IPS DF 6.9 (cell line): ENCODE measurements at regions not wholly inside any gene's neighbourhood (a gene's known extent, or its start where the extent isn't known, plus 50 kb on each side); places are given as distances from the start of the nearest gene placed in this dataset.
"Not testable (repeated sequence)": the region's sequence is repeated elsewhere in the genome, so short reads cannot be mapped to it uniquely, and the experiment has no call there.

ENCODE experiments used
- DNase-seq: peaks from one replicate; pipeline ENCODE4 v3.0.0-alpha.2; 2013; ENCODE audit warnings: low read depth, low spot score
- H3K27ac ChIP-seq: one replicate; pipeline ENCODE4 v1.5.1; 2013; ENCODE audit warnings: low read length, control low read depth
- H3K27me3 ChIP-seq: 2 replicates; pipeline ENCODE4 v1.6.1; 2013; ENCODE audit warnings: mild to moderate bottlenecking, low read length; ENCODE audit not compliant: control insufficient read depth, insufficient read depth
- H3K36me3 ChIP-seq: 2 replicates; pipeline ENCODE4 v1.6.1; 2013; ENCODE audit warnings: low read length; ENCODE audit not compliant: control insufficient read depth, insufficient read depth
- H3K4me1 ChIP-seq: 2 replicates; pipeline ENCODE4 v1.6.1; 2013; ENCODE audit warnings: low read length; ENCODE audit not compliant: control insufficient read depth, insufficient read depth
- H3K4me3 ChIP-seq: 2 replicates; pipeline ENCODE4 v1.5.1; 2013; ENCODE audit warnings: mild to moderate bottlenecking, low read length
- H3K9me3 ChIP-seq: 2 replicates; pipeline ENCODE4 v1.6.1; 2013; ENCODE audit warnings: low read length, inconsistent platforms; ENCODE audit not compliant: control insufficient read depth, insufficient read depth
- WGBS: extraction: QIAGEN DNeasy Blood & Tissue Kit; methylation state at CpG from one replicate; pipeline ENCODE4 v1.1.7; 2013; ENCODE audit warnings: mixed read lengths, missing lambda C conversion rate; ENCODE audit not compliant: insufficient read length, insufficient coverage; 5-methylcytosine and 5-hydroxymethylcytosine counted together

- no CpG with 5 or more reads among the region's 2 CpGs for WGBS
- Histone ChIP-seq H3K9me3 (no peaks in the 10 kb centered on the region), H3K27ac (no peak overlapping the region), H3K4me3 (no peak overlapping the region), H3K27me3 (no peaks in the 10 kb centered on the region), H3K4me1 (no peaks in the 10 kb centered on the region), H3K36me3 (no peaks in the 10 kb centered on the region)
- no peak for DNase-seq
Measured at GRCh38 chr6:23783901-23784300, 342.1 kb upstream of the NRSN1 start.

DNA sequence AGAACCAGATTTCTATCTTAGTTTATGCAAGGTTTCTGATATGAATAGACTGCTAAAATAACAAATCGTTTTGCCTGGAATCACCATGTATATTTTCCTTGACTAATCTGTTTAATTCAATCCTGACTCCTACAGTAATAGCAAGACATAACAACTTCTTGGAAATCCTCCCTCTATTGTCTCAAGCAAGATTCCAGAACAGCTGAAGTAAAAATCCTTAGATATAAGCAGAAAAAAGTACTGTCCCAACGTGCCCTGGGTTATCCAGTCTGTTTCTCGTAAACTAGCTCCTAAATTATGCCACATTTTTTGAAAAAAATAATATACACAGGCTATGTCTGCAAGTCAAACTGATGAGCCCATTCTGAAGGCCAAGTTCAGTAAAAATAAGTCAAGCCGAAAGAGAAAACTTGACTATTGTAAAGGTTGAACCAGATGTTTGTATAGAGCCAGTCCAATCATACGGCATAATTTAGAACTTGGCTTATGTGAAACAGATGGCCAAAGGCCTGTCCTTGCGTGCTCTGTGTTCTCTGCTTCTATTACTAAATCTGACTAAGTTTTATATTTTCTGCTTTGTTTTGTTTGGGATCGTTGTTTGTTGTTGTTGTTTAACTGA lies 341.6 kb upstream of the NRSN1 start:
- Histone ChIP-seq H3K4me1 (no peaks in the 10 kb centered on the region), H3K27ac (no peak overlapping the region), H3K36me3 (no peaks in the 10 kb centered on the region), H3K27me3 (no peaks in the 10 kb centered on the region), H3K4me3 (no peak overlapping the region), H3K9me3 (no peaks in the 10 kb centered on the region)
- WGBS: no CpG with 5 or more reads among the region's 7 CpGs
- no peak for DNase-seq

- no peaks in the 10 kb centered on the region for H3K27me3 ChIP-seq
- DNase-seq: no peak
- H3K9me3 ChIP-seq: no peaks in the 10 kb centered on the region
- no peak overlapping the region for H3K4me3 ChIP-seq
- no peaks in the 10 kb centered on the region for H3K4me1 ChIP-seq
- no peaks in the 10 kb centered on the region for H3K36me3 ChIP-seq
- no CpG with 5 or more reads among the region's 2 CpGs for WGBS
- no peak overlapping the region for H3K27ac ChIP-seq
Measured at GRCh38 chr6:23790756-23791155, 335.3 kb upstream of the NRSN1 start.

DNA sequence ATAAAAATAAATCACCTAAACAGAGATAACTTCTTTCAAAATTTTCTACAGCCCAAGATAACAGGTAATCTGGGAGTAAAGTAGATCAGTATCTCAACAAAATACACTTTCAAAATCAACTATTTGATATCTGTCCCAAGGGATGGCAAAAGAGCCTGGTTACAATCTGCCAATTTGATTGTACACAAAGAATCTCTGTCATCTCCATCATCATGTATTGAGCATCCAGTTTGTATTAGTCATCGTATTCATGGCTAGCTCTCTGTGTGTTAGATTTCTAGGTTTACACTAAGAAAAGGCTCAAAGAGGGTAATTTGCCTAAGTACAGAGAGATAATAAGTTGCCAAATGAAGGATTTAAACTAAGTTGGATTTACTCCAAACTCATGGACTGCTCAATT lies 329.0 kb upstream of the NRSN1 start:
- Histone ChIP-seq H3K27me3 (no peaks in the 10 kb centered on the region), H3K27ac (no peak overlapping the region), H3K4me1 (no peaks in the 10 kb centered on the region), H3K9me3 (no peaks in the 10 kb centered on the region), H3K36me3 (no peaks in the 10 kb centered on the region), H3K4me3 (no peak overlapping the region)
- no CpG with 5 or more reads among the region's 1 CpG for WGBS
- DNase-seq: no peak

DNA sequence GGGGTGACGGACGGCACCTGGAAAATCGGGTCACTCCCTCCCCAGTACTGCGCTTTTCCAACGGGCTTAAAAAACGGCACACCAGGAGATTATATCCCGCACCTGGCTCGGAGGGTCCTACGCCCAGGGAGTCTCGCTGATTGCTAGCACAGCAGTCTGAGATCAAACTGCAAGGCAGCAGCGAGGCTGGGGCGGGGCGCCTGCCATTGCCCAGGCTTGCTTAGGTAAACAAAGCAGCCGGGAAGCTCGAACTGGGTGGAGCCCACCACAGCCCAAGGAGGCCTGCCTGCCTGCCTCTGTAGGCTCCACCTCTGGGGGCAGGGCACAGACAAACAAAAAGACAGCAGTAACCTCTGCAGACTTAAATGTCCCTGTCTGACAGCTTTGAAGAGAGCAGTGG lies 321.7 kb upstream of the NRSN1 start:
- not testable (repeated sequence) for H3K36me3 ChIP-seq, H3K9me3 ChIP-seq, H3K4me1 ChIP-seq, H3K27me3 ChIP-seq, H3K27ac ChIP-seq, H3K4me3 ChIP-seq, DNase-seq
- no CpG with 5 or more reads among the region's 15 CpGs for WGBS

GRCh38 chr6:23821141-23821540 lies 304.9 kb upstream of the NRSN1 start:
- WGBS: no CpG with 5 or more reads among the region's 5 CpGs

DNA sequence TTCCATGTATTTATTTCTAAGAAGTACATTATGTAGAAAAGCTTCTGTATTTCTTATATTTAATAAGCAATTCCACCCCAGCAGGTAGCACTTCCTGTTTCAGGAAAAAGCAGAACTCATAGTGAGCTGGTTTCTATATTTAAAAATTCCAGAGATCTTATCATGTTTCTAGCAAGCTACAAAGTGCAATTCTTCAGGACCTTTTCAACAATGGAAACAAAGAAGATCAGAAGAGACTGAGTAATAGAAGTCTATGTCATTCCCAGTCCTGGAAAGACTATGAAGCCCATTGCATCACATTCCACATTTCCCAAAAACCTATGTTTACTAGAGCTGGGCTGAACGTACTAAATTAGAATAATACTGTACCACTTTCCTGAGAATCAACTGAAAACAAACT lies 302.6 kb upstream of the NRSN1 start:
- DNase-seq: no peak
- Histone ChIP-seq H3K9me3 (no peaks in the 10 kb centered on the region), H3K27ac (no peak overlapping the region), H3K4me1 (no peaks in the 10 kb centered on the region), H3K27me3 (no peaks in the 10 kb centered on the region), H3K36me3 (no peaks in the 10 kb centered on the region), H3K4me3 (no peak overlapping the region)
- WGBS: no CpG with 5 or more reads among the region's 1 CpG

More at GRCh38 chr6:23821141-23821540, 304.9 kb upstream of the NRSN1 start:
- not testable (repeated sequence) for H3K27ac ChIP-seq, H3K27me3 ChIP-seq, H3K36me3 ChIP-seq, H3K4me3 ChIP-seq, H3K4me1 ChIP-seq, DNase-seq, H3K9me3 ChIP-seq

DNA sequence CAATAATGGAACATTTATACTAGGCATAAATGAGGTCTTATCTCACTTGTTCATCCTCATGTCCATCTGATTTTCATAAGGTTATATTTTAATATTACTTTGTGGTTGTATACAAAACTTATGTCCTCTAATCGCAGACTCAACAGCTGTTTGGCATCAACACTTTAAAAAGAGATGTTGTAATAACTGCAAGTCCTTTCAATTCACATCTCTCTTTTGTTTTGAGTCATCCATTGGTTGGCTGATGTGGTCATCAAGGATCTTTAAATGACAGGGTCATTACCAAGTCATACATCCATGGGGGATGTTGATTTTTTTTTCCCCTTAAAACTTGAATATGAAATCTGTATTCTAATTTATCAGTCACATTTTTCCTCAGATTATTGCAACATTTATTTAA lies 299.4 kb upstream of the NRSN1 start:
- no peaks in the 10 kb centered on the region for H3K4me1 ChIP-seq
- H3K4me3 ChIP-seq: no peak overlapping the region
- H3K36me3 ChIP-seq: no peaks in the 10 kb centered on the region
- no CpG with 5 or more reads among the region's 1 CpG for WGBS
- no peaks in the 10 kb centered on the region for H3K27me3 ChIP-seq
- DNase-seq: no peak
- no peaks in the 10 kb centered on the region for H3K9me3 ChIP-seq
- H3K27ac ChIP-seq: no peak overlapping the region

DNA sequence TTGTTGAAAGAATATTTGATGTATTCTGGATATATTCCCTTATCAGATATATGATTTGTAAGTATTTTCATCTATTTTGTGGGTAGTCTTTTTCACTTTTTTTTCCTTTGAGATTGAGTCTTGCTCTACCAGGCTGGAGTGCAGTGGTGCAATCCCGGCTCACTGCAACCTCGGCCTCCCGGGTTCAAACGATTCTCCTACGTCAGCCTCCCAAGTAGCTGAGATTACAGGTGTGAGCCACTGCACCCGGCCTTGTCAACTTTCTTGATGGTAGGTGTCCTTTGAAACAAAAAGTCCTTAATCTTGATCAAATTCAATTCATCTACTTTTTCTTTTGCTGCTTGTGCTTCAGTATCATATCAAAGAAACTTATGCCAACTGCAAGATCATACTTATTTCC lies 297.2 kb upstream of the NRSN1 start:
- Histone ChIP-seq H3K4me3 (no peak overlapping the region), H3K9me3 (no peaks in the 10 kb centered on the region), H3K27me3 (no peaks in the 10 kb centered on the region), H3K4me1 (no peaks in the 10 kb centered on the region), H3K27ac (no peak overlapping the region), H3K36me3 (no peaks in the 10 kb centered on the region)
- WGBS: no CpG with 5 or more reads among the region's 6 CpGs
- DNase-seq: no peak

- H3K27ac ChIP-seq: no peak overlapping the region
- H3K9me3 ChIP-seq: no peaks in the 10 kb centered on the region
- H3K27me3 ChIP-seq: no peaks in the 10 kb centered on the region
- H3K4me3 ChIP-seq: no peak overlapping the region
- no peaks in the 10 kb centered on the region for H3K4me1 ChIP-seq
- no CpG with 5 or more reads among the region's 1 CpG for WGBS
- no peaks in the 10 kb centered on the region for H3K36me3 ChIP-seq
- no peak for DNase-seq
Measured at GRCh38 chr6:23841116-23841515, 284.9 kb upstream of the NRSN1 start.

GRCh38 chr6:23842760-23843159 lies 283.3 kb upstream of the NRSN1 start:
- H3K36me3 ChIP-seq: no peaks in the 10 kb centered on the region
- no CpG with 5 or more reads among the region's 3 CpGs for WGBS
- no peaks in the 10 kb centered on the region for H3K4me1 ChIP-seq
- no peaks in the 10 kb centered on the region for H3K9me3 ChIP-seq
- H3K27ac ChIP-seq: no peak overlapping the region
- H3K27me3 ChIP-seq: no peaks in the 10 kb centered on the region
- no peak overlapping the region for H3K4me3 ChIP-seq
- DNase-seq: no peak
